ENCODE measurements at regions not wholly inside any gene's neighbourhood (a gene's known extent, or its start where the extent isn't known, plus 50 kb on each side); places are given as distances from the start of the nearest gene placed in this dataset.
"Not testable (repeated sequence)": the region's sequence is repeated elsewhere in the genome, so short reads cannot be mapped to it uniquely, and the experiment has no call there.

DNA sequence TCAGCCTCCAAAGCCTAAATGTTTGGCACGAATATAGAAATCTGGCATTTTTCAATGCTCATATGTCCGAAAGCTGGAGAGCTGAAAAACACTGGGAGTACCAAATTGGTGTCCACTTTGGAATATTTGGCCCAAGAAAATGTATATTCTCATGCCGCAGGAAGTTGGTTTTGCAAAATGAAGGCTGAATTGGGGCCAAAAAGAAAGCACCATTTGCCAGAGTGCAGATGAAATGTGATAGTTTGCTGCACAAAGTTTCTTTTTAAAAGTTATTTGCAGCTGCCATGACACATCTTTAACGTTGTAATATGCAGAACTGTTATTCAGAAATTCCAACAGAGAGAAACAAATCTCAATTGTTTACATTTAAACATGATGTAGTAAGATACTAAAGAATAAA is 124.2 kb upstream of the LYPLAL1 start:
- no peak overlapping the region for H3K4me3 Mint-ChIP-seq
- no peaks in the 10 kb centered on the region for H3K27me3 Mint-ChIP-seq
- no peaks in the 10 kb centered on the region for H3K4me1 Mint-ChIP-seq
- H3K9me3 Mint-ChIP-seq (ENCODE audit: low read depth), result peaks cover 2% of the 10 kb centered on the region
- CTCF ChIA-PET, result no interaction called here
- H3K36me3 Mint-ChIP-seq, result no peaks in the 10 kb centered on the region
- no peak overlapping the region for H3K27ac Mint-ChIP-seq
- DNase-seq (no peak), ATAC-seq (no peak)

DNA sequence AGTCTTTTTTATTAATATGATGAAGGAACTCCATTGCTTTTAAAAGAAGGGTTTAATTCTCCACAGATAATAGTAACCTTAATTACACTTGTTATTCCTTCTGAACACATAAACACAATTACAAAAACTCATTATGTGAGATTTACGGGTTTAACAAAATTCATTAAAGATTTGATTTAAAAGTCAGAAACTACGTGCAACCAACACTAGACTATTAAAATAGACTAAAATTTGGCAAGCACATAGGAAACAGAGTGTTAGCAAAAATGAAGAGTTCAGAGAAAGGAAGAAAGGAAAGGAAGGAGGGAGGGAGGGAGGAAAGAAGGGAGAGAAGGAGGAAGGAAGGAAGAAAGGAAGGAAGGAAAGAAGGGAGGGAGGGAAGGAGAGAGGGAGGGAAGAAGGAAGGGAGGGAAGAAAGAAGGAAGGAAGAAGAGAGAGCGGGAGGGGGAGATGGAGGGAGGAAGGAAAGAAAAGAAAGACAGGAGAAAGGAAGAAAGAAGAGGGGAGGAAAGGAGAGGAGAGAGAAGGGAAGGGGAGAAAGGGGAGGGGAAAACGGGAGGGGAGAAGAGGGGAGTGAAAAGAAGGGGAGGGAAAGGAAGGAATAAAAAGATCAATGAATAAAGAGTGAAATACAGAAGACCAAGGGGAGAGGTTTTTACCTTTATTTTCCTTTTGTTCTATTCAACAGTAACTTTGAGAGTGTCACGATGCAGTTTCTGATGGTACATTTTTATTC is 123.4 kb upstream of the LYPLAL1 start:
- Mint-ChIP-seq H3K4me3 (no peak overlapping the region), H3K27me3 (no peaks in the 10 kb centered on the region), H3K4me1 (no peaks in the 10 kb centered on the region), H3K36me3 (no peaks in the 10 kb centered on the region), H3K27ac (no peak overlapping the region), H3K9me3 (ENCODE audit: low read depth) (peaks cover 2% of the 10 kb centered on the region)
- DNase-seq (no peak), ATAC-seq (no peak)
- CTCF ChIA-PET, result no interaction called here

DNA sequence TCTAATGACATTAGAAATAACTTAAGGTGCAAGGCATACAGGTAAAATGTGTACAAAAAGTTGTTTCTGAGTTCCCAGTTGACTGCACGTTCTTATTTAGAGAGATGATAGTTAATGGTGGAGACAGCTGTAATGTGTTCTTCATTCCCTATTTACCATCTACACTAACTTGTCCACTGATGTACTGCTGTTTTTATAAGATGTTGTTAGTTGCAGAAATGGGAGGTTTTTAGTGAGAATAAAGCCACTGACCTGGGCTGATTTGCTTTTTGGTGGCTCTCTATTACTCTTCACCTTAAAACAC is 122.9 kb upstream of the LYPLAL1 start:
- no peak for ATAC-seq
- no peak for DNase-seq
- H3K4me1 Mint-ChIP-seq, result no peaks in the 10 kb centered on the region
- H3K36me3 Mint-ChIP-seq, result no peaks in the 10 kb centered on the region
- H3K27me3 Mint-ChIP-seq, result no peaks in the 10 kb centered on the region
- H3K27ac Mint-ChIP-seq, result no peak overlapping the region
- CTCF ChIA-PET, result no interaction called here
- H3K4me3 Mint-ChIP-seq, result no peak overlapping the region
- peaks cover under 1% of the 10 kb centered on the region for H3K9me3 Mint-ChIP-seq (ENCODE audit: low read depth)

DNA sequence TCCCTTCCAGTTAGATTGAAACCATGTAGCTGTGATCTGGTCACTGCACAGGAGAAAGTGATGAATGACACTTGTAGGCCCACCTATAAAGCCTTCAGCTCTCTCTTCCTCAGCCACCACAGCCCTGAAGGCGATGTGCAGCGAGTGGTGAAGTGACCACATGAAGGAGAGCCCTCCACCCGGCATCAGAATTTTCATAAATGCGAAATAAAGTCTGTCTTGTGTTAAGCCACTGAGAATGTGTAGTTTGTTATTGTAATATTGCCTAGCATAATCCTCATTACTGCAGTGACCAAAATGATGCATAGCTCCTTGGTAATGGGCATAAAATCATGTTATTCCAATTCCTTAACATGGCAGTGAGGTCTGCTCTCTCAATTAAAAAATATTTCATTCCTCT is 122.1 kb upstream of the LYPLAL1 start:
- Mint-ChIP-seq H3K36me3 (no peaks in the 10 kb centered on the region), H3K9me3 (ENCODE audit: low read depth) (no peaks in the 10 kb centered on the region), H3K4me1 (no peaks in the 10 kb centered on the region), H3K4me3 (no peak overlapping the region), H3K27ac (no peak overlapping the region), H3K27me3 (no peaks in the 10 kb centered on the region)
- ATAC-seq (no peak), DNase-seq (no peak)
- CTCF ChIA-PET, result no interaction called here

DNA sequence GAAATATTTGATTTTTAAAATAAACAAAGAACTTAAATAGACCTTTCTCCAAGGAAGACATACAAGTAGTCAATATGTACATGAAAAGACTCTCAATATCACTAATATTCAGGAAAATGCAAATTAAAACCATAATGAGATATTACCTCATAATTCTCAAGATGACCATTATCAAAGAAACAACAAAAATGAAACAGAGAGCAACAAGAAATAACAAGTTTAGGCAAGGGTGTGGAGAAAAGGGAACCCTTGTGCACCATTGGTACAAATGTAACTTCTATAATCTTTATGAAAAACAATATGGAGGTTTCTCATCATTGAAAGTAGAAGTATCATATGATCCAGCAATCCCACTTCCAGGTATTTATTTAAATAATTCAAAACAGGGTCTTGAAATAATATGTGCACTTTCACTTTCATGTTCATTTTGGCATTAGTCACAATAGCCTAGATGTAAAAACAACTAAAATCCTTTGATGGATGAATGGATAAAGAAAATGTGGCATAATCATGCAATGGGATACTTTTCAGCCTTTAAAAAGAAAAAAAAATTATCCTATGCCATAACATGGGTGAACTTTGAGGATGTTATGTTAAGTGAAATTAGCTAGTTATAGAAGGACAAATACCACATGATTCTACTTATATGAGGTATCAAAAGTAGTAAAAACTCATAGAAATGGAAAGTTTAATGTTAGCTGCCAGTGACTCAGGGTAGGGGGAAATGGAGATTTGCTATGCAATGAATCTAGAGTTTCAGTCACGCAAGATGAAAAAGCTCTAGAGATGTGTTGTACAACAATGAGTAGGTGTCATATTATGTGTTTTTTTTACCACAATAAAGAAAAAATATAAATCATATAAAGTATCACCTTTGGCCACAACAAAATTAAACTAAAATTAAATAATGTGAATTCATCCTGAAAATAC is 114.5 kb upstream of the LYPLAL1 start:
- CTCF ChIA-PET, result no interaction called here
- ATAC-seq (no peak), DNase-seq (no peak)
- Mint-ChIP-seq H3K9me3 (ENCODE audit: low read depth) (no peaks in the 10 kb centered on the region), H3K36me3 (no peaks in the 10 kb centered on the region), H3K4me3 (no peak overlapping the region), H3K4me1 (no peaks in the 10 kb centered on the region), H3K27me3 (no peaks in the 10 kb centered on the region), H3K27ac (no peak overlapping the region)

DNA sequence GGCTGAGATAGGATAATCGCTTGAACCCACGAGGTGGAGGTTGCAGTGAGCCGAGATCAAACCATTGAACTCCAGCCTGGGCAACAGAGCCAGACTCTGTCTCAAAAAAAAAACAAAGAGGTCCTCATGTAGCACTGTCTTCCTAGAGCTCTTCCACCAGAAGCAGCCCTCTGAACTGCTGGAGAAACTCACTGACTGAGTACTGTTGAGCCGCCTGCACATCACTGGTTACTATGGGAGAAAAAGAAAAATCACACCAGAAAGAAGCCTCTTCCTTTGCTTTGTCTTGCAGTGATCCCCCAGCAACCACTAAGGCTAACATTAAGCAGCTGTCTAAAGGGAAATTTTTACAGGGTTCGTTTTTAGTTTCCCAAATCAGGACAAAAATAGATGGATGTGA is 112.9 kb upstream of the LYPLAL1 start:
- H3K27ac Mint-ChIP-seq, result no peak overlapping the region
- ATAC-seq (no peak), DNase-seq (no peak)
- no peaks in the 10 kb centered on the region for H3K27me3 Mint-ChIP-seq
- no peaks in the 10 kb centered on the region for H3K4me1 Mint-ChIP-seq
- no peaks in the 10 kb centered on the region for H3K9me3 Mint-ChIP-seq (ENCODE audit: low read depth)
- CTCF ChIA-PET, result no interaction called here
- no peaks in the 10 kb centered on the region for H3K36me3 Mint-ChIP-seq
- H3K4me3 Mint-ChIP-seq, result no peak overlapping the region

DNA sequence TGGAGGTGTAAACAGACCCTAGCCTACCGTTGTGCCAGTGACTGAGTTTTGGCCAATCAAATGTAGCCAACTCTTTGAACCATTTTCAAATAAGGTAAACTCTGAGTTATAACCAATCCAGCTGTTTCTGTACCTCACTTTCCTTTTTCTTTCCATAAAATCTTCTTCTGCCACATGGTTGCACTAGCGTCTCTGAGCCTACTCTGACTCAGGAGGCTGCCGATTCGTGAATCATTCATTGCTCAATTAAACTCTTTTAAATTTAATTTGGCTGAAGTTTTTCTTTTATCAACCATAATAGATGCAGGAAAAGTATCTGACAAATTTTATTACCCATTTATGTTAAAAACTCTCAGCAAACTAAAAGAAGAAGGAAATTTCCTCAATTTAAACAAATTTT is 111.5 kb upstream of the LYPLAL1 start:
- CTCF ChIA-PET, result no interaction called here
- H3K27ac Mint-ChIP-seq, result no peak overlapping the region

DNA sequence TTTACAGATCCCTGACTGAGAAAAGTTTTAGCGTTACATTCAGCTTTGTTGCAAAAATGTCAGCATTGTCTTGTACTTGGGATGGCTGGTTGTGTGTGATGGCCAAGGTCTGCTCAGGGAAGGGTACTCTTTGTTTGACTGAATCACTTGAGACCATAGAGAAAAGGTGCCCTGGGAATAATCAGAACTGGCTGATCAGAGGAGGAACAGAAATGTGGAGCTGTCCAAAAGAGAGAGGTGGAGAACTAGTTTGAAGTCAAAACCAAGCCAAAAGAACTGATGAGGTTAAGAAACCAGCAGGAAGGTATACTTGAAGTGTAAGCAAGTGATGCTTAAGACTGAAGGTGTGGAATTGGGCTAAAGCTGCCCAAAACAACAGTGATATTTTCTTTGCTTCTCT is 107.6 kb upstream of the LYPLAL1 start:
- Mint-ChIP-seq H3K36me3 (no peaks in the 10 kb centered on the region), H3K27ac (no peak overlapping the region), H3K9me3 (ENCODE audit: low read depth) (no peaks in the 10 kb centered on the region), H3K4me1 (no peaks in the 10 kb centered on the region), H3K27me3 (no peaks in the 10 kb centered on the region), H3K4me3 (no peak overlapping the region)
- CTCF ChIA-PET, result no interaction called here
- no peak for ATAC-seq
- no peak for DNase-seq

More for the DNA sequence above, 111.5 kb upstream of the LYPLAL1 start:
- no peak for ATAC-seq
- no peak overlapping the region for H3K4me3 Mint-ChIP-seq
- DNase-seq, result no peak
- no peaks in the 10 kb centered on the region for H3K9me3 Mint-ChIP-seq (ENCODE audit: low read depth)
- no peaks in the 10 kb centered on the region for H3K27me3 Mint-ChIP-seq
- H3K36me3 Mint-ChIP-seq, result no peaks in the 10 kb centered on the region
- no peaks in the 10 kb centered on the region for H3K4me1 Mint-ChIP-seq

DNA sequence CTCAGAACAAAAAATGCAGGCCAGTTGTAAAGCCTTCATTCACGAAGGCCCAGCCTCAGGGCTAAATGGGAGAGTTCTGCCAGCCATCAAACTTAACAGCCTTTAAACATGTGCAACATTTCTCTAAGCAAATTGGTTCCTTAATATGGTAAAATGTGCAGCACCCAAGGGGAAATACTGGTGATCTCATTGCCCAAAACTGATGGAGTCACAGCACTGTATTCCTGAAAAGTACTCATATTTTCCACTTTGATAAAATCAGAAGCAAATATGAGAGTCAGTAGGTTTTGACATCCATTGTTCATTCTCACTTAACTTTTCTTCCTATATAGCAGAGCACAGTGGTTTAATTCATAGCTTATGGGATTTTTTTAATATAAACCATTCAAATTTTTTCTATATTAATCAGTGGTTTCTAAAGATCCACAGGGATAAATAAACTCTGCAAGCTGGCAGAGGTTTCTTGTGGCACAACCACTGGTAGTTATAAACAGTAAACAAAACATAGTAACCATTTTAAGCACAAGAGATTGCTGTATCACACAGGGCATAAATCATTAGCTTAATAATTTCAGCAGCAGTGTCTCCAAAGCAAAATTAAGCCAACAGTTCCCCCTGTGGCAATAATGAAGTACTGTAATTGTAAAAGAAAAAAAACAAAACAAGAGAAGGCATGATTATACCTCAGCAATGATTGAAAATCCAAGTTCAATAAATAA is 106.9 kb upstream of the LYPLAL1 start:
- CTCF ChIA-PET, result no interaction called here
- Mint-ChIP-seq H3K27ac (no peak overlapping the region), H3K4me3 (no peak overlapping the region)

DNA sequence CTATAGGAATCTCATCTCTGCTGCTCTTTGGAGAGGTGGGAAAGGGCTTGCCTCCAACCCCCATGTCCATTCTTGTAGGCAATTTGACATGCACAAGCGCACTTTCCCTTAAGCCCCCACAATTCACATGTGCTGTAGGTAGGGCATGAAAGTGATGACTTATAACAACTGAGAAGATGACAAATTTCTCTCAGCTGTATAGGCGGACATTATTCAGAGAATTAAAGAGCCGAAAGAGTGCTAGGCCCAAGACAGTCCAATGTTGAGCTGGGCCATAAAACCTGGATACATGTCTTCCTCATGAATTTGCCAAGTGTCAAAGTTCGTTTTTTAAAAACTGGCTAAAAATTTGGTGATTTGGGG is 106.3 kb upstream of the LYPLAL1 start:
- CTCF ChIA-PET, result no interaction called here
- no peak for DNase-seq
- Mint-ChIP-seq H3K27me3 (no peaks in the 10 kb centered on the region), H3K9me3 (ENCODE audit: low read depth) (no peaks in the 10 kb centered on the region), H3K27ac (no peak overlapping the region), H3K4me1 (no peaks in the 10 kb centered on the region), H3K4me3 (no peak overlapping the region), H3K36me3 (no peaks in the 10 kb centered on the region)
- no peak for ATAC-seq

More for the DNA sequence above, 106.9 kb upstream of the LYPLAL1 start:
- Mint-ChIP-seq H3K4me1 (no peaks in the 10 kb centered on the region), H3K27me3 (no peaks in the 10 kb centered on the region), H3K36me3 (no peaks in the 10 kb centered on the region), H3K9me3 (ENCODE audit: low read depth) (no peaks in the 10 kb centered on the region)
- DNase-seq, result no peak
- ATAC-seq, result no peak

DNA sequence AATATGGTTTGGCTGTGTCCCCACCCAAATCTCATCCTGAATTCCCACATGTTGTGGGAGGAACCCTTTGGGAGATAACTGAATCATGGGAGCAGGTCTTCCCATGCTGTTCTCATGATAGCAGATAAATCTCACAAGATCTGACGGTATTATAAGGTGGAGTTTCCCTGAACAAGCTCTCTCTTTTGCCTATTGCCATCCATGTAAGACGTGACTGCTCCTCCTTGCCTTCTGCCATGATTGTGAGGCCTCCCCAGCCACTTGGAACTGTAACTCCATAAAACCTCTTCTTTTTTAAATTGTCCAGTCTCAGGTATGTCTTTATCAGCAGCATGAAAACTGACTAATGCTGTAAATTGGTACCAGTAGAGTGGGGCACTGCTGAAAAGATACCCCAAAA is 103.3 kb upstream of the LYPLAL1 start:
- ATAC-seq; H3K36me3 Mint-ChIP-seq; CTCF ChIA-PET; H3K27ac Mint-ChIP-seq; H3K4me1 Mint-ChIP-seq; H3K27me3 Mint-ChIP-seq; DNase-seq; H3K4me3 Mint-ChIP-seq; H3K9me3 Mint-ChIP-seq (ENCODE audit: low read depth): not testable (repeated sequence)

DNA sequence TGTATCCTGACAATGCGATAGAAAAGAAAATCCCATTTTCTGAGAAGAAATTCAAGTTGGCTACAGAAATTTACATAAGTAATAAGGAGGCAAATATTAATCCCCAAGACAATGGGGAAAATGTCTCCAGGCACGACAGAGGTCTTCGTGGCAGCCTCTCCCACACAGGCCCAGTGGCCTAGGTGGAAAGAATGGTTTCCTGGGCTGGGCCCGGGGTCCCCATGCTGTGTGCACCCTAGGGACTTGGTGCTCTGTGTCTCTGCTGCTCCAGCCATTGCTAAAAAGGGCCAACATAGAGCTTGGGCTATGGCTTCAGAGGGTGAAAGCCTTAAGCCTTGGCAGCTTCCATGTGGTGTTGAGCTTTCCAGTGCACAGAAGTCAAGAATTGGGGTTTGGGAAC is 102.5 kb upstream of the LYPLAL1 start:
- CTCF ChIA-PET, result no interaction called here
- no peaks in the 10 kb centered on the region for H3K9me3 Mint-ChIP-seq (ENCODE audit: low read depth)

DNA sequence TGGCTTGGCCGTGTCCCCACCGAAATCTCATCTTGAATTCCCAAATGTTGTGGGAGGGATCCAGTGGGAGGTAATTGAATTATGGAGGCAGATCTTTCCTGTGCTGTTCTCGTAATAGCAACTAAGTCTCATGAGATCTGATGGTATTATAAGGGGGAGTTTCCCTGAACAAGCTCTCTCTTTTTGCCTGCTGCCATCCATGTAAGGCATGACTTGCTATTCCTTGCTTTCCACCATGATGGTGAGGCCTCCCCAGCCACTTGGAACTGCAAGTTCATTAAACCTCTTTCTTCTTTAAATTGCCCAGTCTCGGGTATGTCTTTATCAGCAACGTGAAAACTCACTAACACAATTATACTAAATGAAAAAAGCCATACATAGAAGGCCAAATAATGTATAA is 101.3 kb upstream of the LYPLAL1 start:
- H3K27me3 Mint-ChIP-seq, result no peaks in the 10 kb centered on the region
- no peaks in the 10 kb centered on the region for H3K9me3 Mint-ChIP-seq (ENCODE audit: low read depth)
- CTCF ChIA-PET, result no interaction called here
- DNase-seq (no peak), ATAC-seq (no peak)
- H3K4me3 Mint-ChIP-seq, result no peak overlapping the region
- no peaks in the 10 kb centered on the region for H3K4me1 Mint-ChIP-seq
- H3K27ac Mint-ChIP-seq, result no peak overlapping the region
- no peaks in the 10 kb centered on the region for H3K36me3 Mint-ChIP-seq

More for the DNA sequence above, 102.5 kb upstream of the LYPLAL1 start:
- no peak for ATAC-seq
- no peak for DNase-seq
- H3K27me3 Mint-ChIP-seq, result no peaks in the 10 kb centered on the region
- no peak overlapping the region for H3K4me3 Mint-ChIP-seq
- H3K4me1 Mint-ChIP-seq, result no peaks in the 10 kb centered on the region
- no peak overlapping the region for H3K27ac Mint-ChIP-seq
- no peaks in the 10 kb centered on the region for H3K36me3 Mint-ChIP-seq

Data from activated CD8-positive, alpha-beta memory T cell treated with anti-CD3 and anti-CD28 coated beads, Interleukin-2, amount 10 ng/mL, durations not matched to agents 7 days and 5 days (primary cell).